ENCODE measurements at regions not wholly inside any gene's neighbourhood (a gene's known extent, or its start where the extent isn't known, plus 50 kb on each side); places are given as distances from the start of the nearest gene placed in this dataset.

GRCh38 chr2:125106710-125107109, 1081.6 kb downstream of the CNTNAP5 start:
- Histone ChIP-seq H3K9me3 (ENCODE audit: control insufficient read depth in 3 of 3, low read length in 3 of 3) (no peaks in the 10 kb centered on the region), H3K36me3 (ENCODE audit: control insufficient read depth in 3 of 3, insufficient read depth in 3 of 3, low read length in 3 of 3) (no peaks in the 10 kb centered on the region), H3K4me1 (ENCODE audit: control insufficient read depth in 3 of 3, insufficient read depth in 3 of 3, low read length in 3 of 3) (no peaks in the 10 kb centered on the region), H3K27me3 (ENCODE audit: control insufficient read depth in 3 of 3, insufficient read depth in 3 of 3, low read length in 3 of 3) (no peaks in the 10 kb centered on the region), H3K9ac (ENCODE audit: low read depth in 1 of 3, low read length in 3 of 3) (no peak overlapping the region), H3K27ac (ENCODE audit: low read depth, low read length) (no peak overlapping the region), H3K4me3 (ENCODE audit: low read length in 3 of 3) (no peak overlapping the region)

DNA sequence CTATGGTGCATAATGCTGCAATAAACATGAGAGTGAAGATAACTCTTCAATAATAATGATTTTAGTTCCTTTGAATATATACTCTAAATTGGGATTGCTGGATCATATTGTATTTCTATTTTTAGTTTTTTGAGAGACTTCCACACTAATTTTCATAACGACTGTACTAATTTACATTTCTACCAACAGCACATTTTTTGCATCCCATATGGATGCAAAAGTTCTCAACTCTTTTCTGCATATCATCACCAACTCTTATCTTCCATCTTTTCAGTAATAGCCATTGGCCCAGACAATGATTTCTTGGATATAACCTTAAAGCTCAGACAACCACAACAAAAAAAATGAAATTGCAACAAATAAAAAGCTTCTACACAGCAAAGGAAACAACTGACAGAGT, 1082.4 kb downstream of the CNTNAP5 start:
- no peak overlapping the region for H3K27ac ChIP-seq (ENCODE audit: low read depth, low read length)
- no peaks in the 10 kb centered on the region for H3K27me3 ChIP-seq (ENCODE audit: control insufficient read depth in 3 of 3, insufficient read depth in 3 of 3, low read length in 3 of 3)
- no peaks in the 10 kb centered on the region for H3K9me3 ChIP-seq (ENCODE audit: control insufficient read depth in 3 of 3, low read length in 3 of 3)
- no peak overlapping the region for H3K4me3 ChIP-seq (ENCODE audit: low read length in 3 of 3)
- H3K9ac ChIP-seq (ENCODE audit: low read depth in 1 of 3, low read length in 3 of 3): no peak overlapping the region
- no peaks in the 10 kb centered on the region for H3K36me3 ChIP-seq (ENCODE audit: control insufficient read depth in 3 of 3, insufficient read depth in 3 of 3, low read length in 3 of 3)
- no peaks in the 10 kb centered on the region for H3K4me1 ChIP-seq (ENCODE audit: control insufficient read depth in 3 of 3, insufficient read depth in 3 of 3, low read length in 3 of 3)

DNA sequence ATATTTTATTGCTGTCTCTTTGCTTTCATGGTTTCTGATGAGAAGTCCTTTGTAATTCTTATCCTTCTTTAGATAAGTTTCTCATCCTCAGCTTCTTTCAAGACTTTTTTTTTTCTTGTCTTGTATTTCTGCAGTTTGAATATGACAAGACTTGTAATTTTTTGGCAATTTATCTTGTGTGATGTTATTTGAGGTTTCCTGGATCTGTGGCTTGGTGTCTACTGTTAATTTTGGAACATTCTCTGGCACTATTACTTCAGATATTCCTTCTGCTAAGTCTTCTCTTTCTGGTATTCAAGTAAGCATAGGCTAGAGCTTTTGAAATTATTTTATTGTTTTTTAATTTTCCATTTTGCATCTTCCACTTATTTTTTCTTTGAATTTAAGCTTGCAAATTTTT, 1083.2 kb downstream of the CNTNAP5 start:
- no peak overlapping the region for H3K9ac ChIP-seq (ENCODE audit: low read depth in 1 of 3, low read length in 3 of 3)
- H3K27me3 ChIP-seq (ENCODE audit: control insufficient read depth in 3 of 3, insufficient read depth in 3 of 3, low read length in 3 of 3): no peaks in the 10 kb centered on the region
- no peak overlapping the region for H3K4me3 ChIP-seq (ENCODE audit: low read length in 3 of 3)
- no peaks in the 10 kb centered on the region for H3K4me1 ChIP-seq (ENCODE audit: control insufficient read depth in 3 of 3, insufficient read depth in 3 of 3, low read length in 3 of 3)
- no peak overlapping the region for H3K27ac ChIP-seq (ENCODE audit: low read depth, low read length)
- no peaks in the 10 kb centered on the region for H3K9me3 ChIP-seq (ENCODE audit: control insufficient read depth in 3 of 3, low read length in 3 of 3)
- H3K36me3 ChIP-seq (ENCODE audit: control insufficient read depth in 3 of 3, insufficient read depth in 3 of 3, low read length in 3 of 3): no peaks in the 10 kb centered on the region

GRCh38 chr2:125125902-125126301, 1100.8 kb downstream of the CNTNAP5 start:
- peaks cover 0 to 2% (median 0%) of the 10 kb centered on the region in 3 donors for H3K9me3 ChIP-seq (ENCODE audit: control insufficient read depth in 3 of 3, low read length in 3 of 3)

GRCh38 chr2:125160947-125161346, 1135.9 kb downstream of the CNTNAP5 start:
- Histone ChIP-seq H3K4me1 (ENCODE audit: control insufficient read depth in 3 of 3, insufficient read depth in 3 of 3, low read length in 3 of 3) (no peaks in the 10 kb centered on the region), H3K36me3 (ENCODE audit: control insufficient read depth in 3 of 3, insufficient read depth in 3 of 3, low read length in 3 of 3) (no peaks in the 10 kb centered on the region), H3K9me3 (ENCODE audit: control insufficient read depth in 3 of 3, low read length in 3 of 3) (no peaks in the 10 kb centered on the region), H3K9ac (ENCODE audit: low read depth in 1 of 3, low read length in 3 of 3) (no peak overlapping the region), H3K4me3 (ENCODE audit: low read length in 3 of 3) (no peak overlapping the region), H3K27me3 (ENCODE audit: control insufficient read depth in 3 of 3, insufficient read depth in 3 of 3, low read length in 3 of 3) (no peaks in the 10 kb centered on the region), H3K27ac (ENCODE audit: low read depth, low read length) (no peak overlapping the region)

More at GRCh38 chr2:125125902-125126301, 1100.8 kb downstream of the CNTNAP5 start:
- Histone ChIP-seq H3K9ac (ENCODE audit: low read depth in 1 of 3, low read length in 3 of 3) (no peak overlapping the region), H3K4me3 (ENCODE audit: low read length in 3 of 3) (no peak overlapping the region), H3K27me3 (ENCODE audit: control insufficient read depth in 3 of 3, insufficient read depth in 3 of 3, low read length in 3 of 3) (no peaks in the 10 kb centered on the region), H3K27ac (ENCODE audit: low read depth, low read length) (no peak overlapping the region), H3K4me1 (ENCODE audit: control insufficient read depth in 3 of 3, insufficient read depth in 3 of 3, low read length in 3 of 3) (no peaks in the 10 kb centered on the region), H3K36me3 (ENCODE audit: control insufficient read depth in 3 of 3, insufficient read depth in 3 of 3, low read length in 3 of 3) (no peaks in the 10 kb centered on the region)

DNA sequence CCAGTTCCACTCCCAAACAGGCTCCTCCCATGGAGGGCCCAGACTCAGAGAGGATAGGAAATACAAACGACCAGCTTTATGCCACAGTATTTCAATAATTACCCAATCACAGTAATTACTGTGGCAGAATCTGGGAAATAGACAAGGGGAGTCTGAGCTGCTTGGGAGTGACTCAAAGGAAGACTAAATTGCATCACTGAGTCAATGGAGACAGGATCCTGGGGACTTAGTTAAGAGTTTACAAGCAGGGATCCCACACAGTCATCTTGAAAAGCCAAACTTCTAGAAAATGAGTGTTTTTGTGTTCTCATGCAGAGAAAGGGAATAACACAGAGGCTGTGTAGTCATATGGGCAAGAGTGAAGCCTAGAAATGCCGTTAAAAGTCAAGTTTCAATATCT, 1142.1 kb downstream of the CNTNAP5 start:
- no peak overlapping the region for H3K4me3 ChIP-seq (ENCODE audit: low read length in 3 of 3)
- no peaks in the 10 kb centered on the region for H3K36me3 ChIP-seq (ENCODE audit: control insufficient read depth in 3 of 3, insufficient read depth in 3 of 3, low read length in 3 of 3)
- no peaks in the 10 kb centered on the region for H3K4me1 ChIP-seq (ENCODE audit: control insufficient read depth in 3 of 3, insufficient read depth in 3 of 3, low read length in 3 of 3)
- no peak overlapping the region for H3K27ac ChIP-seq (ENCODE audit: low read depth, low read length)
- no peaks in the 10 kb centered on the region for H3K9me3 ChIP-seq (ENCODE audit: control insufficient read depth in 3 of 3, low read length in 3 of 3)
- H3K27me3 ChIP-seq (ENCODE audit: control insufficient read depth in 3 of 3, insufficient read depth in 3 of 3, low read length in 3 of 3): no peaks in the 10 kb centered on the region
- no peak overlapping the region for H3K9ac ChIP-seq (ENCODE audit: low read depth in 1 of 3, low read length in 3 of 3)

- Histone ChIP-seq H3K27ac (ENCODE audit: low read depth, low read length) (no peak overlapping the region), H3K4me3 (ENCODE audit: low read length in 3 of 3) (no peak overlapping the region), H3K27me3 (ENCODE audit: control insufficient read depth in 3 of 3, insufficient read depth in 3 of 3, low read length in 3 of 3) (no peaks in the 10 kb centered on the region), H3K9me3 (ENCODE audit: control insufficient read depth in 3 of 3, low read length in 3 of 3) (no peaks in the 10 kb centered on the region), H3K9ac (ENCODE audit: low read depth in 1 of 3, low read length in 3 of 3) (no peak overlapping the region), H3K36me3 (ENCODE audit: control insufficient read depth in 3 of 3, insufficient read depth in 3 of 3, low read length in 3 of 3) (no peaks in the 10 kb centered on the region), H3K4me1 (ENCODE audit: control insufficient read depth in 3 of 3, insufficient read depth in 3 of 3, low read length in 3 of 3) (no peaks in the 10 kb centered on the region)
These were observed 1142.7 kb downstream of the CNTNAP5 start for GRCh38 chr2:125167820-125168219.

- Histone ChIP-seq H3K9ac (ENCODE audit: low read depth in 1 of 3, low read length in 3 of 3) (no peak overlapping the region), H3K4me1 (ENCODE audit: control insufficient read depth in 3 of 3, insufficient read depth in 3 of 3, low read length in 3 of 3) (no peaks in the 10 kb centered on the region), H3K9me3 (ENCODE audit: control insufficient read depth in 3 of 3, low read length in 3 of 3) (no peaks in the 10 kb centered on the region), H3K4me3 (ENCODE audit: low read length in 3 of 3) (no peak overlapping the region), H3K27ac (ENCODE audit: low read depth, low read length) (no peak overlapping the region), H3K36me3 (ENCODE audit: control insufficient read depth in 3 of 3, insufficient read depth in 3 of 3, low read length in 3 of 3) (no peaks in the 10 kb centered on the region), H3K27me3 (ENCODE audit: control insufficient read depth in 3 of 3, insufficient read depth in 3 of 3, low read length in 3 of 3) (no peaks in the 10 kb centered on the region)
These were observed 1143.4 kb downstream of the CNTNAP5 start for GRCh38 chr2:125168442-125168841.

- Histone ChIP-seq H3K9me3 (ENCODE audit: control insufficient read depth in 3 of 3, low read length in 3 of 3) (no peaks in the 10 kb centered on the region), H3K27ac (ENCODE audit: low read depth, low read length) (no peak overlapping the region), H3K4me3 (ENCODE audit: low read length in 3 of 3) (no peak overlapping the region), H3K9ac (ENCODE audit: low read depth in 1 of 3, low read length in 3 of 3) (no peak overlapping the region), H3K36me3 (ENCODE audit: control insufficient read depth in 3 of 3, insufficient read depth in 3 of 3, low read length in 3 of 3) (no peaks in the 10 kb centered on the region), H3K27me3 (ENCODE audit: control insufficient read depth in 3 of 3, insufficient read depth in 3 of 3, low read length in 3 of 3) (no peaks in the 10 kb centered on the region), H3K4me1 (ENCODE audit: control insufficient read depth in 3 of 3, insufficient read depth in 3 of 3, low read length in 3 of 3) (no peaks in the 10 kb centered on the region)
These were observed 1144.1 kb downstream of the CNTNAP5 start for GRCh38 chr2:125169022-125169763.

DNA sequence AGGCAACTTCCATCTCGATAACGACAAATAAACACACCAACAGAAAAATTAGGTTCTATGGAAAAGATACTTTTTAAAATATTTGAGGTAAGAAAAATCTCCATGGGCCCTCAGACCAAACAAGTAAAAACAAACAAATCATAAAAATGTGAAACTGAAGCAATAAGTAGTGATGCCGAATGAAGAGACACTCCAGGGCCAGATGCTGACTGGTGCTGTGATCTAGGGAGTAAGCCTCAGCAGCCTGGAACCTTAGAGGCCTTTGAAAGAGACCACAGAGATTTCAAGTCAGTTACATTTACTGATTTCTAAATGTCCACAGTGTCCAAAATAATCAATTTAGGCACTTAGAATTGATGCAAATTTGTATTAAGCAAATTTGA, 1144.7 kb downstream of the CNTNAP5 start:
- H3K27ac ChIP-seq (ENCODE audit: low read depth, low read length): no peak overlapping the region
- H3K9ac ChIP-seq (ENCODE audit: low read depth in 1 of 3, low read length in 3 of 3): no peak overlapping the region
- no peaks in the 10 kb centered on the region for H3K9me3 ChIP-seq (ENCODE audit: control insufficient read depth in 3 of 3, low read length in 3 of 3)
- no peaks in the 10 kb centered on the region for H3K4me1 ChIP-seq (ENCODE audit: control insufficient read depth in 3 of 3, insufficient read depth in 3 of 3, low read length in 3 of 3)
- no peaks in the 10 kb centered on the region for H3K27me3 ChIP-seq (ENCODE audit: control insufficient read depth in 3 of 3, insufficient read depth in 3 of 3, low read length in 3 of 3)
- H3K4me3 ChIP-seq (ENCODE audit: low read length in 3 of 3): no peak overlapping the region
- no peaks in the 10 kb centered on the region for H3K36me3 ChIP-seq (ENCODE audit: control insufficient read depth in 3 of 3, insufficient read depth in 3 of 3, low read length in 3 of 3)
